ENCODE measurements at regions not wholly inside any gene's neighbourhood (a gene's known extent, or its start where the extent isn't known, plus 50 kb on each side); places are given as distances from the start of the nearest gene placed in this dataset.

DNA sequence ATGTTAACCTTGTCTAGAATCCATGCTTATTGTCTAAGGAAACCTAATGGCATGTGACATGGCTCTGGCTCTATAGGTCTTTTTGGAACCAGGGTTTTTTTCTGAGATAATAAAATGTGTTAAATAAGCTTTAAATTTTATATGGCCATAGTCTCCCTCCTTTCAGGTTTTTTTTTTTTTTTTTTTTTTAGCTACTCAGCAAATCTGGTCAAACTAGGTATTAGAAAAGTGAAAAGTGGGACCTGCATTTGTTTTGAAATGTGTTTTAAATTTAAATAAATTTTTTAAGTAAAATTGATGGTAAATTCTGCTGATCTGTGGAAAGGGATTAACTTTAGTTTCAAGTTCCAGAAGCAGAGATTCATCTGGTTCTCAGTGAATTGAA is 52.1 kb upstream of the NANOGP8 start:
- no peak for DNase-seq (ENCODE audit: low spot score)
- in situ Hi-C loops (cut with MboI; ENCODE audit: low sequenced_read_pairs, unreplicated experiment), result no loop called here
- no peak for TF ChIP-seq CTCF (IDR thresholded peaks at IDR 0.05; ENCODE audit: borderline replicate concordance, control extremely low read depth, extremely low read depth, insufficient read depth, missing control alignments)

- in situ Hi-C loops (cut with MboI; ENCODE audit: low sequenced_read_pairs, unreplicated experiment), result no loop called here
- peak; percentile 41 for DNase-seq (ENCODE audit: low spot score)
- no peak for TF ChIP-seq CTCF (IDR thresholded peaks at IDR 0.05; ENCODE audit: borderline replicate concordance, control extremely low read depth, extremely low read depth, insufficient read depth, missing control alignments)
Measured at GRCh38 chr15:35136321-35137189, 51.5 kb upstream of the NANOGP8 start.

Measured in GM13976 (cell line).